ENCODE measurements at regions not wholly inside any gene's neighbourhood (a gene's known extent, or its start where the extent isn't known, plus 50 kb on each side); places are given as distances from the start of the nearest gene placed in this dataset.

DNA sequence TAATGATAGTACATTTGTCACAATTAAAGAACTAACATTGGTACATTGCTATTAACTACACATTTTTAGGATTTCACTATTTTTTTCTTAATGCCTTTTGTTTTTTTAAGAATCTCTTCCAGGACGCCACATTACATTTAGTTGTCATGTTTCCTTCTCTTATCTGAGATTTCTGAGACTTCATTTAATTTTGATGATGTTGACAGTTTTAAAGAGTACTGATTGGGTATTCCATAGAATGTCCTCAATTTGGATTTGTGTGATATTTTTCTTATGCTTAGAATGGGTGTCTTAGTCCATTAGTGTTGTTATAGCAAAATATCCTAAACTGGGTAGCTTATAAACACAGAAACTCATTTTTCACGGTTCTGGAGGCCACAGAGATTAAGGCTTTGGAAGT, 1095.5 kb upstream of the LCORL start:
- no peak overlapping the region for H3K4me3 ChIP-seq (ENCODE audit: low read depth, low read length)
- CTCF ChIA-PET: no interaction called here
- TF ChIP-seq CTCF (IDR thresholded peaks at IDR 0.05; ENCODE audit: insufficient read depth, low read length, missing control alignments): no peak
- no peak for DNase-seq (ENCODE audit: low read depth, low spot score)
- POLR2A ChIA-PET: no interaction called here

GRCh38 chr4:19104176-19104575, 1082.6 kb upstream of the LCORL start:
- DNase-seq (ENCODE audit: low read depth, low spot score): no peak
- H3K4me3 ChIP-seq (ENCODE audit: low read depth, low read length): no peak overlapping the region
- POLR2A ChIA-PET: no interaction called here
- TF ChIP-seq CTCF (IDR thresholded peaks at IDR 0.05; ENCODE audit: insufficient read depth, low read length, missing control alignments): no peak
- CTCF ChIA-PET: no interaction called here

- CTCF ChIA-PET: no interaction called here
- POLR2A ChIA-PET: no interaction called here
- DNase-seq (ENCODE audit: low read depth, low spot score): no peak
- no peak overlapping the region for H3K4me3 ChIP-seq (ENCODE audit: low read depth, low read length)
- no peak for TF ChIP-seq CTCF (IDR thresholded peaks at IDR 0.05; ENCODE audit: insufficient read depth, low read length, missing control alignments)
These were observed 1074.0 kb upstream of the LCORL start for GRCh38 chr4:19095491-19096046.

- POLR2A ChIA-PET: no interaction called here
- no peak for TF ChIP-seq CTCF (IDR thresholded peaks at IDR 0.05; ENCODE audit: insufficient read depth, low read length, missing control alignments)
- DNase-seq (ENCODE audit: low read depth, low spot score): no peak
- CTCF ChIA-PET: no interaction called here
- H3K4me3 ChIP-seq (ENCODE audit: low read depth, low read length): no peak overlapping the region
These were observed 1072.4 kb upstream of the LCORL start for GRCh38 chr4:19093951-19094350.

DNA sequence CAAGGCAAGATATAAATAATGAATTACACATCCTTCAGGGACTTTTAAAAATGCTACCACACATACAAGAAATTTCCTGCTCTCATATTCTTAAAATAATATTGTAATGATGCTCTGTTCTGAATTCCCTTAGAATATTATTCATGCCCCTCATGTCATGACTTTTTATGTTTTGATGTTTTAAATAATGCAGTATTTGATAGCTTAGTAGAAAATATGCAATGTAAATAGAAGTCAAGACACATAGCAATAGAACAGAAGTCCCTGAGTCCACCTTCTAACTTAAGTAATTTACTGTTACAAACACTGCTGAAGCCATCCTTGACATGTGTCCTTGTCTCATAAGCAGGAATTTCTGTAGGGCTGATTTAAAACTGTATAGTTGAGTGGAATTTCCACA, 1071.2 kb upstream of the LCORL start:
- no peak for TF ChIP-seq CTCF (IDR thresholded peaks at IDR 0.05; ENCODE audit: insufficient read depth, low read length, missing control alignments)
- ChIA-PET CTCF (no interaction called here), POLR2A (no interaction called here)

DNA sequence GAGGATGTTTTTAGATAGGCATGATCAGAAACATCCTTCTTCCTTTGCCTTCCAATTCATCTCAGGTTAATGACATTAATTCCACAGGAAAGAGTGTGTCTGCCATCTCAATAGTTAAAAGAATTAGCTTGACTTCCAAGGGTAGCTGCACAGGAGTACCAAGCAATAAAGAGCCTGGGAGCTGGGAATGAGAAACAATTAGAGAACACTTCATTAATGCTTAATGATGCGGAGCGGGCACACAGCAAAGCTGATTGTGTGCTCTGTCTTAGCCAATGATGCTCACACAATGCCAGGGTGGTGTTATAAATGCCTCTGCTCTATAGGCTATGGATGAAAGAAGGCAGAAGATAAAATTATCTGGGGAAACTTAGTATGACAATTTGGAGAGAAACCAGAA, 1052.5 kb upstream of the LCORL start:
- CTCF ChIA-PET: no interaction called here
- no peak for TF ChIP-seq CTCF (IDR thresholded peaks at IDR 0.05; ENCODE audit: insufficient read depth, low read length, missing control alignments)
- H3K4me3 ChIP-seq (ENCODE audit: low read depth, low read length): no peak overlapping the region
- POLR2A ChIA-PET: no interaction called here
- no peak for DNase-seq (ENCODE audit: low read depth, low spot score)

More for the DNA sequence above, 1071.2 kb upstream of the LCORL start:
- no peak for DNase-seq (ENCODE audit: low read depth, low spot score)
- H3K4me3 ChIP-seq (ENCODE audit: low read depth, low read length): no peak overlapping the region

Measured in AG04449 (cell line).